ENCODE measurements at regions not wholly inside any gene's neighbourhood (a gene's known extent, or its start where the extent isn't known, plus 50 kb on each side); places are given as distances from the start of the nearest gene placed in this dataset.

DNA sequence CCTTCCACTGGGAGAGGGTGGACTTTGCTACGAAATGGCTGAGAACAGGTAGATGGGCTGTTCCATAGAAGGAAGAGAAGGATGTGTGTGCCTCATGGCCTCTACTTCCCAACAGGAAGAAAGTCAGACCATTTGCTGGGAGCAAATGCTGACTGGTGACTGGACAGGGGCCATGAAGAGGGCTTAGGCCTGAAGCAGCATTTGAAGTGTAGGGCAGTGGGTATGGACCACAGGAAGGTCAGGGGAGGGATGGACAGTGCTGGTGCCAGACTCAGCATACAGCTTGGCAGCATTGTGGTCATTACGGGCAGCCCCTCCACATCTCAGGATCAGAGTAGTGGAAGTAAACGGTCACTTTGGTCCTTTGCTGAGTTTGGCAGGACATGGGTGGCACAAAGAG, 275.7 kb downstream of the MATN1 start:
- no peaks in the 10 kb centered on the region for H3K36me3 ChIP-seq

DNA sequence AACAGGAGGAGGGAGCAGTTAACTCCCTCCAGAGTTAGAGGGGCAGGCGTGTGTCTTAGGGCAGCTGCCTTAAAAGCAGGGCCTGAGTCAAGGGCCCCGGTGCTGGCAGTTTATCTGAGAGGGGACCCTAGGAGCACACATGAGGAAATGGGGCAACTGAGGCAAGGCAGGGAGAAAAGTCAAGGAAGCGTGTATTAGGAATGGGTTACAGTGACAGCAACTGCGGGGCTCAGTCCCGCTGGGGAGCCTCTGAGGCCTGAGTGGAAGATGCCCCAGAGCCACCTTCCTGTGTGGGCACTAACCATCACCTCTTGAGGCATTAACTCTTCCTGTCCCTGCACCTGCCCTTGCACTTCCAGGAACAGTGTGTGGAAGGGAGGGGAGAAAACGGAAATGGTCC, 276.3 kb downstream of the MATN1 start:
- Histone ChIP-seq H3K27me3 (no peaks in the 10 kb centered on the region), H3K4me3 (no peak overlapping the region), H3K9me3 (no peaks in the 10 kb centered on the region), H3K36me3 (no peaks in the 10 kb centered on the region), H3K27ac (no peak overlapping the region), H3K4me1 (no peaks in the 10 kb centered on the region)
- no peak for DNase-seq (ENCODE audit: low spot score in 2 of 2)
- intact Hi-C loops (cut with DNase I), result no loop called here
- TF ChIP-seq, protein P1, sequence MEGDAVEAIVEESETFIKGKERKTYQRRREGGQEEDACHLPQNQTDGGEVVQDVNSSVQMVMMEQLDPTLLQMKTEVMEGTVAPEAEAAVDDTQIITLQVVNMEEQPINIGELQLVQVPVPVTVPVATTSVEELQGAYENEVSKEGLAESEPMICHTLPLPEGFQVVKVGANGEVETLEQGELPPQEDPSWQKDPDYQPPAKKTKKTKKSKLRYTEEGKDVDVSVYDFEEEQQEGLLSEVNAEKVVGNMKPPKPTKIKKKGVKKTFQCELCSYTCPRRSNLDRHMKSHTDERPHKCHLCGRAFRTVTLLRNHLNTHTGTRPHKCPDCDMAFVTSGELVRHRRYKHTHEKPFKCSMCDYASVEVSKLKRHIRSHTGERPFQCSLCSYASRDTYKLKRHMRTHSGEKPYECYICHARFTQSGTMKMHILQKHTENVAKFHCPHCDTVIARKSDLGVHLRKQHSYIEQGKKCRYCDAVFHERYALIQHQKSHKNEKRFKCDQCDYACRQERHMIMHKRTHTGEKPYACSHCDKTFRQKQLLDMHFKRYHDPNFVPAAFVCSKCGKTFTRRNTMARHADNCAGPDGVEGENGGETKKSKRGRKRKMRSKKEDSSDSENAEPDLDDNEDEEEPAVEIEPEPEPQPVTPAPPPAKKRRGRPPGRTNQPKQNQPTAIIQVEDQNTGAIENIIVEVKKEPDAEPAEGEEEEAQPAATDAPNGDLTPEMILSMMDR (IDR thresholded peaks at IDR 0.05), result no peak

More for the DNA sequence above, 275.7 kb downstream of the MATN1 start:
- no peak for DNase-seq (ENCODE audit: low spot score in 2 of 2)
- TF ChIP-seq, protein P1 (IDR thresholded peaks at IDR 0.05), result no peak
- Histone ChIP-seq H3K9me3 (no peaks in the 10 kb centered on the region), H3K27ac (no peak overlapping the region), H3K4me1 (no peaks in the 10 kb centered on the region), H3K4me3 (no peak overlapping the region), H3K27me3 (no peaks in the 10 kb centered on the region)
- intact Hi-C loops (cut with DNase I), result no loop called here

DNA sequence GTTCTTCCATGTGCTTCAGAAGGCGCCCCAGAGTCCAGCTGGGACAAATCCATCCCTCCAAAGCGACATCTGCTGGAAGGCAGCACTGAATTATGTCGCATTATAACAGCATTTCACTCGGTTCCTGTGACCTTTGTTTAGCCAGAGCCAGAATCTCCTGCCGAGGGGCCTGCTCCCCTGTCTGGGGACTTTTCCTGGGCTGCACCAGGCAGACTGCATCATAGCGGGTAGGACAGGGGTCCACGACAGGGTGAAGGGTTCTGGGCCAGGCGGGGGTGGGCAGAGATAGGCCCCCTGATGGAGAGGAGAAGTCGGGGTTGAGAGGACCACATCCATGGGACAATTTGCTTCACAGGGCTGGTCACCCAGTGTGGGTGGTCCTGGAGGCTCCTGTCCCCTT, 276.9 kb downstream of the MATN1 start:
- H3K27ac ChIP-seq, result no peak overlapping the region
- no peaks in the 10 kb centered on the region for H3K9me3 ChIP-seq
- no peak overlapping the region for H3K4me3 ChIP-seq
- TF ChIP-seq, protein P1 (IDR thresholded peaks at IDR 0.05), result no peak
- no peak for DNase-seq (ENCODE audit: low spot score in 2 of 2)
- no peaks in the 10 kb centered on the region for H3K36me3 ChIP-seq
- no peaks in the 10 kb centered on the region for H3K27me3 ChIP-seq
- intact Hi-C loops (cut with DNase I), result no loop called here
- no peaks in the 10 kb centered on the region for H3K4me1 ChIP-seq

DNA sequence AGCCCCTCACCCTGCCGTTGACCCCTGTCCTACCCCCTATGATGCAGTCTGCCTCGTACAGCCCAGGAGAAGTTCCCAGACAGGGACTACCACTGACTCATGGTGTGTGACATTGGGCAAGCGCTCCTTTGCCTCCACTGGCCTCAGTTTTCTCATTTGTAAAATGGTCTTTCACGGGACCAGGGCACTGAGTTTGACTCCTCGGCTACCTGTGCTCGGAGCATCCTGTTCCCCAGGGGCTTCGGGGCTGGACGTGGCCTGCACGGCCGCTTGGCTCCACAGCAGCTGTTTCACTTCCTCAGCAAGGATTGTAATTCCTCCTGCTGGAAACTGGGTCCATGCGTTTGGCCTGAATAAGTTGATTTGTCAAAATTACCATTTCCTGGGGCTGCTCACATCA, 277.3 kb downstream of the MATN1 start:
- Histone ChIP-seq H3K36me3 (no peaks in the 10 kb centered on the region), H3K9me3 (no peaks in the 10 kb centered on the region), H3K4me3 (no peak overlapping the region), H3K4me1 (no peaks in the 10 kb centered on the region), H3K27ac (no peak overlapping the region), H3K27me3 (no peaks in the 10 kb centered on the region)
- TF ChIP-seq, protein P1 (IDR thresholded peaks at IDR 0.05), result no peak
- no peak for DNase-seq (ENCODE audit: low spot score in 2 of 2)
- intact Hi-C loops (cut with DNase I), result no loop called here

DNA sequence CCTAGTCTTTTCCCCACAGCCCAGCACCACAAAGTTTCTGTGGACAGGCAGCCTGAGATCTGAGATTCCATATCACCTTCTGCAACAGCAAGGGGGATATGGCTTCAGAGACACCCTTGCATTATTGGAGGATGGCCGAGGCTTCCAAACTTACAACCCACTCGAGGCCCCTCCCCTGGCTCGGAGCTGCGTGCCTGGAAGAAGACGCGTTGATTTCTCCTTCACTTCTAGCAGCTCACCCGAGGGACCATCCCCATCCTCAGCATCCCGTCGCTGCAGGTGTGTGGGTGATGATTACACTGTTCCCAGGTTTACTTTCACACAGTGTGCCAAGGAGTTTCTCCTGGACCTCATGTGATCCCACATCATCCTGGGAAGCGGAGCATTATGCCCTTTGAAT, 277.9 kb downstream of the MATN1 start:
- Histone ChIP-seq H3K27ac (no peak overlapping the region), H3K36me3 (no peaks in the 10 kb centered on the region), H3K4me1 (no peaks in the 10 kb centered on the region), H3K4me3 (no peak overlapping the region), H3K9me3 (no peaks in the 10 kb centered on the region), H3K27me3 (no peaks in the 10 kb centered on the region)
- TF ChIP-seq, protein P1 (IDR thresholded peaks at IDR 0.05), result no peak
- intact Hi-C loops (cut with DNase I), result no loop called here
- DNase-seq (ENCODE audit: low spot score in 2 of 2), result no peak

DNA sequence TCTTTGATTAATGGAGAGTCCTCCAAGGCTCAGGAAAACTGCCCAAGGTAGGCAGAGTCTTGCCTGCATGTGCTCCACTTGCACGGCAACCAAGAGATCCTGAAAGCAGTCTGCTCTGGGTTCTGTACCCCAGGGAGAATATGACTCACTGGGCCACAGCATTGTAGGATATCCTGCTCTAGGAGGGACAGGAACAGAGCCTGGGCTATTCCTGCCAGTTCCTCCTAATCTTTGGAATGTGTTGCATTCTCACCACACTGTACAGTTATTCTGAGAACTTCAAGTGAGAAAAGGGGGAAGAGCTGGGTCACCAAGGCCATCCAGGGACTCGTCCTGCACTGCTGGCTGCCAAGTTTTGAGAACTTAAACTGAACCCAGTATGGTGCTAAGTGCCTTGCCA, 278.5 kb downstream of the MATN1 start:
- H3K27me3 ChIP-seq, result no peaks in the 10 kb centered on the region
- H3K4me3 ChIP-seq, result no peak overlapping the region
- TF ChIP-seq, protein P1 (IDR thresholded peaks at IDR 0.05), result no peak
- no peaks in the 10 kb centered on the region for H3K36me3 ChIP-seq
- no peaks in the 10 kb centered on the region for H3K4me1 ChIP-seq
- no peaks in the 10 kb centered on the region for H3K9me3 ChIP-seq
- no peak overlapping the region for H3K27ac ChIP-seq
- intact Hi-C loops (cut with DNase I), result no loop called here
- no peak for DNase-seq (ENCODE audit: low spot score in 2 of 2)
